Inflammatory macrophage treated with lipopolysaccharide for 4 hours (primary cell): ENCODE measurements at regions not wholly inside any gene's neighbourhood (a gene's known extent, or its start where the extent isn't known, plus 50 kb on each side); places are given as distances from the start of the nearest gene placed in this dataset.

Source experiments
- DNase-seq: peaks from one replicate; pipeline ENCODE4 v3.0.0-alpha.2; 2020

DNA sequence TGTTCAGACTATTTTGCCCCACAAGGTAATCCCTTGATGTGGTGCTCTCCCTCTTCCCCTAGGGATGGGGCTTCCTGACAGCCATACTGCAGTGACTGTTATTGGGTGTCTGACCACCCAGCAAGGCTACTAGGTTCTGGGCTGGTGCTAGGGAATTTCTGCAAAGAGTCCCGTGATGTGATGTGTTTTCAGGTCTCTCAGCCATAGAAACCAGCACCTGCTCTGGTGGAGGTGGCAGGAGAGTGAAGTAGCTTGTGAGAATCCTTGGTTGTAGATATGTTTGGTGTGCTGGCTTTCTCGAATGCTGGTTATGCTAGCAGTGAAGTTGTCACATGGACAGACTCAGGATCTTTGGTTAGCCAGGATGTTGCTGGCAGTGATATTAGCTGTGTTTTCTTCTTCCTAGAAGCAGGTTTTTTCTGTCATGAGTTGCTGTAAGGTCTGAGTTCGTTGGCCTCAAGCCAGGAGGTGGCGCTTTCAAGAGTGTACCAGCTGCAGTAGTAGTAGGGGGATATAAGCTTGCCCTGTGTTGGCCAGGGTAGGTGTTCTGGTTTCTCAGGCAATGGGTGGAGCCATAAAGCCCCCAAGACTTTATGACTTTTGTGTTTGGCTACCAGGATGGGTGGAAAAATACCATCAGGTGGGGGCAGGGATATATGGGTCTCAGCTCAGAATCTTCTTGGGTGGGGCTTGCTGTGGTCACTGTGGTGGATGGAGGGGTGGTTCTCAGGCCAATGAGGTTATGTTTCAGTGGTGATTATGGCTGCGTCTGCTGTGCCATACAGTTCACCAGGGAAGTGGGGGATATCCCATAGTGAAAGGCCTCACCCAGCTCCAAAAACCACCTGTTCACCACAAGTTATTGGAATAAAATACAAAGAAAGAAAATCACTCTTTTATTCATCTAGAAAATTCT lies 1112.3 kb downstream of the KCNT2 start:
- DNase-seq: no peak

GRCh38 chr1:195482137-195482536 lies 1126.1 kb downstream of the KCNT2 start:
- DNase-seq: no peak

- DNase-seq: no peak
Measured at GRCh38 chr1:195481293-195481692, 1126.9 kb downstream of the KCNT2 start.

GRCh38 chr1:195475568-195475967 lies 1132.7 kb downstream of the KCNT2 start:
- no peak for DNase-seq

DNA sequence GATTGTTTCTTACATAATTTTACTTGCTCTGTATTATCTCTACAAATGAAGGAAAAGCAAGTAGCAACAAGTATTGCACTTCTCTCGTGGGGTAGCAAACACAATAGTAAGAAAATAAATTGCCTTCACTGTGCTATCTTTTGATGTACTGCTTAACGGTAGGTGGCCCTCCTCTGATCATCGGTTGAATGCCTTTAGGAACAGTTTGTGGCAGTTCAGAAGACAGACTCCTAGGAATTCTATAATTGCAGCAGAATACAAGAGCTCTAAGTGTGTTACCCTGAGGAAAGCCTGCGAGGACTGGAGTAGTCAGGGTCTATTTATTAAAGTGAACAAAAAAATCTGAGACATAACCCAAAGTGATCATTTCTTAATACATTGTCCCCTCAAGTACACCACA lies 1135.9 kb downstream of the KCNT2 start:
- no peak for DNase-seq

GRCh38 chr1:195466639-195467038 lies 1141.6 kb downstream of the KCNT2 start:
- DNase-seq: no peak

DNA sequence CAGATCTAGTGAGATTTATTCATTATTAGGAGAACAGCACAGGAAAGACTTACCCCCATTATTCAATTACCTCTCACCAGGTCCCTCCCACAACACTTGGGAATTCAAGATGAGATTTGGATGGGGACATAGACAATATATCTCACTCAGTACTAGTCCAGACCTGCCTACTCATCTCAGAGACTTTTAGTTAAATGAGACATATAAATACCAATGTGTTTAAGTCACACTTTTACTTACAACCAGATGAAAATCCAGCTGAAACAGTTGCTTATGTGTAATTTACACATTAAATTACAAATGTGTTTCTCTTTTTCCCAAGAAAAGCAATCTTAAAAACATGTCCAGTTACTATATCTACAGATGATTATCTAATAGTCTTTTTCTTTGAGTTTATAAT lies 1145.6 kb downstream of the KCNT2 start:
- DNase-seq: no peak

GRCh38 chr1:195462152-195462551 lies 1146.1 kb downstream of the KCNT2 start:
- DNase-seq: no peak

DNA sequence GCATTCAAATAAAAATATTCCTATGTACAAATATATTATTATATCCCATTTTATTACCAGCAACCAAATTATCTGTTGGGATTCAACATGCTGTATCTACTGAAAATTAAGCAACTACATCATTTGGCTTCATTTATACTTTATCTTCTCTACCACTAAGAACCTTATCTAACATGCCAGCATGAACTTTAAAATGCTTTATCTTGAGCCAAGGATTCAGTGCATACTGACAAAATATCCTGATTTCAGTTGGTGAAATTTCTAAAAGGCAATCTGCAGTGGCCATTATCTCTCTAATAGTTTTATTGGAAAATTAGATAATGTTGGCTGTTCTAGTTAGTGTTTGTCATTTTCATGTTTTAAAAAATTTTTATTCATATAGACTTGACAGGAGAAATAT lies 1149.9 kb downstream of the KCNT2 start:
- no peak for DNase-seq

DNA sequence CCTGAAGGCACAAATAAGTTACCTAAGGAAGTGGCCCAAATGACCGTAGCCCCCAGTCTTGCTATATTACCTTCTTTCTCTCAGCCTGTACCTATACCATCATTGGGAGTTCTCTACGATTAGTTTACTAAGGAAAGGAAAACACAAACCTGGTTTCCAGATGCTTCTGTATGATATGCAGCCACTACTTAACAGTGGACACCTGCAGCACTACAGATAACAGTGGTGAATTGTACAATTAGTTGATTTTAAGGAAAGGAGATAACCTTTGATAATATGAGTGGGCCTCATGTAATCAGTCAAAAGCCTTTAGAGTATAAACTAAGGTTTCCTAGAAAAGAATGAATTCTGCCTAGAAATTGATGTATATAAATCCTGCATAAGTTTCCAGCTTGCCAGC lies 1157.4 kb downstream of the KCNT2 start:
- no peak for DNase-seq

DNA sequence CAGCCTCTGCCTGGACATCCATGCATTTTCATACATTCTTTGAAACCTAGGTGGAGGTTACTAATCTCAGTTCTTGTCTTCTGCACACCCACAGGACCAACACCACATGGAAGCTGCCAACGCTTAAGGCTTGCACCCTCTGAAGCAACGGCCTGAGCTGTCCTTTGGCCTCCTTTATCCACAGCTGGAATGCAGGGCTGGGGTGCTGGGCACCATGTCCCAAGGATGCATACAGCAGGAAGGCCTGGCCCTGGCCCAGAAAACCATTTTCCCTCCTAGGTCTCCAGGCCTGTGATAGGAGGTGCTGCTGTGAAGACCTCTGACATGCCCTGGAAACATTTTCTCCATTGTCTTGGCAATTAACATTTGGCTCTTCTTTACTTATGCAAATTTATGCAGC lies 1168.6 kb downstream of the KCNT2 start:
- no peak for DNase-seq

- no peak for DNase-seq
Measured at GRCh38 chr1:195434566-195435203, 1173.6 kb downstream of the KCNT2 start.

DNA sequence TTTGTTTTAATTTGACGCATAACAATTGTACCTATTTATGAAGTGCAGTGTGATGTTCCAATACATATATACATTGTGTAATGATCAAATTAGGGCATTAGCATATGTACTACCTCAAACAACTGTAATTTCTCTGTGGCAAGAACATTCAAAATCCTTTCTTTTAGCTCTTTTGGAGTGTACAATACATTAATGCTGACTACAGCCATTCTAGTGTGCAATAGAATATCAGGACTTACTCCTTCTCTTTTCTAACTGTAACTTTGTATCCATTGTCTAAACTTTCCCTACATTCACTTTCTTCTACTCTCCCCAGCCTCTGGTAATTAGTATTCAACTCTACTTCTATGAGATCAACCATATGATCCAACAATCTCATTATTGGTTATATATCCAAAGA lies 1177.4 kb downstream of the KCNT2 start:
- no peak for DNase-seq

DNA sequence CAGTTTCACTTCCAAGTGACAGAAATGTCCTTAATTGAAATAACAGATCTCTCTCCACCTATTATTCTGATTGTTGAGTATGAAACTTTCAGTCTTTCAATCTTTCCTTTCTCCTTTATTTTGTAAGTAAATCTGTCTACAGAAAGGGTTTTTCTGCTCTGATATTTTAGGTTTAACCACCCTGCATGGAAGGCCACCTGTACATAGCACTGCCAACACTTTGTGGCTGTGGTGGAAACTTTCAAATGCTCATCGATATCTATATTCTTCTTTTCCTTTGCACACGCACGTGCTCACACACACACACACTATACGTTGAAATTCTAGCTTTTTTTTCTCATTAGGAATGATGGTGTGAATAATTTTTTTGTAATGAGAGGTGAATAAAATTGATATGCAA lies 1179.3 kb downstream of the KCNT2 start:
- DNase-seq: no peak

GRCh38 chr1:195415584-195415983 lies 1192.7 kb downstream of the KCNT2 start:
- DNase-seq: peak; percentile 19

- no peak for DNase-seq
Measured at GRCh38 chr1:195394567-195394966, 1213.7 kb downstream of the KCNT2 start.

DNA sequence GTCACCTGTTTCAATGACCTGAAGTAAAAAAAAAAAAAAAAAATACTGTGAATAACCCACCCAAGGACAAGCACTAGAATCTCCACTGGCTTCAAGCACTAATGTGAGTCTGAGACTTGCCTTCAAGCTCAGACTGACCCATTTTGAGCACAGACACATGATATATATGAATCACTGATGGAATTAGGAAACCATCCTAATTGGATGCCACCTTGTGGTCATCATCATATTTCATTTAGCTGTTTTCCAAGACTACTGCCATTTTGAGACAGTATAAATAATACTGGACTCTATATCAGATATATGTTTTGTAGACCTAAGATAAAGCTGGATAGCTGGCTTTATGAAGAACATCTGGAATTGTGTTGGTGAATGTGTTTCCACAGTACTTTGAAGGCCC lies 1232.0 kb downstream of the KCNT2 start:
- no peak for DNase-seq

DNA sequence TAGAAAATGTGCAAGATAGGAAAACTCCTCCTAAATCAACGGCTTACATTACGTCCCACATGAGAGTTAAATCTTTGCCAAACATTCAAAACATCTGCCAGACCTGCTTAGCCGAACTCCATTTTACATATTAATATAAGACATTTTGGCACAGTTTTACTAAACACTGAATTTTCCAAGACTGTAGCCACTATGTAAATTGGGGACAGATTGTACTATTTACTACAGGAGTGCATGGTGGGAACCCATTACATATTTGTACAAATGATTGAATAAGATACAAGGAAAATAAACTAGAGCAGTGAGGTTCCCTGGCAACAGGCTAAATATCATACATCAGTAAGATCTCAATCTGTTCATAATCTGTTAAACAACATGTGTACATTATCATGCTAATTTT lies 1234.4 kb downstream of the KCNT2 start:
- DNase-seq: no peak

- DNase-seq: no peak
Measured at GRCh38 chr1:195345149-195345548, 1263.1 kb downstream of the KCNT2 start.

DNA sequence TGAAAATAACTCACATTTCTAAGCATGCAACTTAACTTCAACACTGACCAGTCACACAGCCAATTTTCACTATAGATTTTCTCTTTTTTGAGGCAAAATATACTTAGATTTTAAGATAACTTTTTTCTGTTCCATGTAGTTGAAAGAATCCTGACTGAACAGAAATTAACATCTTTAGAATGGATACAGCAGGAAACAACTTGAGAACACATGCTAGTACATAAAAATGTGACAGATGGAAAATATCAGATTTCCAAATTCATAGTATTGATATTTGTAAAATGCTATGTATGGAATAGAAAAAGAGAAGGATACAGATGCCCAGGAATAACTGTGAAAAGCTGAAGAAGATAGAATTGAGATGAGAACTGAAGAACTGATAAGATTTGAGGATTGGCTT lies 1270.6 kb downstream of the KCNT2 start:
- DNase-seq: no peak

DNA sequence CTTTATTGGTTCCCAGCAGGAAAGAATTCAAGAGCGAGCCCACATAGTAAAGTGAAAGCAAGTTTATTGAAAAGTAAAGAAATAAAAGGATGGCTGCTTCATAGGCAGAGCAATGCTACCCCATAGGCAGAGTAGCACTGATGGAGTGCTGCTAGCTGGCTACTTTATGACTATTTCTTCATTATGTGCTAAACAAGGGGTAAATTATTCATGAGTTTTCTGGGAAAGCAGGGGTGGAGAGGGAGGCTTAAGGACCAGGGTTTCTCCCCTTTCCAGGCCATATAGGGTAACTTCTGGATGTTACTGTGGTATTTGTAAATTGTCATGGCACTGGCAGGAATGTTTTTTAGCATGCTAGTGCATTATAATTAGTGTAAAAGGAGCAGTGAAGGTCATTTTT lies 1271.4 kb downstream of the KCNT2 start:
- no peak for DNase-seq

DNA sequence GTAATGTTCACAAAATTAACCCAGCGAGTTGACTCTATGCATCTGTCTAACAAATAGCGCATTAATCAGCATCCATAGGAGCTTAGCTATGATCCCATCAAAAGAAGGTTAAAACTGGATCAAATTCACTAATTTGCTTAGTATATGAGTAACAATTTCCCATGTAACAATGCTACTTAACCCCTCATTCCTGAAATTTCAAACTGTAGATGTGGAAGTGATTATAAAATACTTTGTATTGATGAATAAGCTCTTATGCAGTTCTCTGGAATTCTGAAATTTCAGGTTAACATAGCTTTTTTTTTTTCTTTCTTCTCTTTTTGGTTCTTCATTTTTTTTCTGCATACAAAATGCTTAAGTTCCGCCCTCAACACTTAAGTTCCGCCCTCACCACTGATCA lies 1272.7 kb downstream of the KCNT2 start:
- no peak for DNase-seq

GRCh38 chr1:195332102-195332501 lies 1276.1 kb downstream of the KCNT2 start:
- no peak for DNase-seq

DNA sequence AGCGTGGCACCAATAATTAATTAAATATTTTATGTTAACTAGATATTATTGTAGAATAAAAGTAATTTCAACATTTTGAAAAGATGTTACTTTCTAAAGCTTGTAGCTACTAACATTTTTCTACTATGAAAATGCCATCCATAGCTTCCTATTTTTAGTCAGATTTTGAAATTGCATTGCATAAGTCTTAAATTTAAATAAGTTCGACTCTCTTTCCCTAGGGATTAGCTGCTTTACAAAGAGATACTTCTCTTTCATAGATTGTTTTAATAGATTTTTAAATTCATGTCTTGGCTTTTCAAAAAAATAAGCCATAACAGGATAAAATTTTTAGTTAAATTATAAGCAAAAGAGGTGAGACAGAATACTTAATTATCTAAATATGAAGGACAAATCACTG lies 1279.6 kb downstream of the KCNT2 start:
- no peak for DNase-seq

DNA sequence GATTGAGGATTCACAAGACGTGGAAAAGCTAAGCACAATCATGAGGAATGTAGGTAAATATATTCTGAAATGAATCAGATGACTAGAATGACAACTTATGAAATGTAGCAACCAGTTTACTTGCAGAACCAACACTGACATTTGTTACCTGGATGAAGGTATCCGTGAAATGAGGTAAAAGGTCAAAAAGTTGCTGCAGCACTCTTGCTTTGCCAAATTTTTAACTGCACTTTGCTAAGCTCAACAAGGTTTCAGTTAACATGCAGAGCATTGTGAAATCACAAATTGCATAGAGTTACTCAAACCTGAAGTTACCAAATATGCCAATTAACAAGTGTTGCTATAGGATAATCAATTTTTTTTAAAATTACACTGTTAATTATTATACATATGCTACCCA lies 1280.1 kb downstream of the KCNT2 start:
- no peak for DNase-seq
